ENCODE measurements at regions not wholly inside any gene's neighbourhood (a gene's known extent, or its start where the extent isn't known, plus 50 kb on each side); places are given as distances from the start of the nearest gene placed in this dataset.

GRCh38 chr1:231107151-231107550 is 54.7 kb upstream of the TRIM67 start:
- ATAC-seq, result no peak

GRCh38 chr1:231106347-231106746 is 55.5 kb upstream of the TRIM67 start:
- ChIA-PET POLR2A (no interaction called here), CTCF (interaction anchor here (1.4 kb wide), 1 partner anchor 105 kb away, joined by 3 read pairs; no protein-coding TSS in a partner anchor)
- TF ChIP-seq RFX5 (IDR thresholded peaks at IDR 0.05), result no peak
- no peak for TF ChIP-seq SMC3 (IDR thresholded peaks at IDR 0.05)
- TF ChIP-seq RCOR1 (IDR thresholded peaks at IDR 0.05; ENCODE audit: low read depth, low read length), result no peak
- no peak for TF ChIP-seq PHF8 (IDR thresholded peaks at IDR 0.05; ENCODE audit: borderline replicate concordance, low read depth)
- TF ChIP-seq FOSB (CRISPR knock-in tag; IDR thresholded peaks at IDR 0.05), result no peak
- Histone ChIP-seq H3K4me1 (peaks cover 7% of the 10 kb centered on the region; the same call in 2 of the 3 replicates), H3K4me3 (no peak overlapping the region), H3K4me2 (peak overlapping the region; percentile 12; the same call in 1 of the 3 replicates), H3K9me3 (peaks cover 2% of the 10 kb centered on the region; the same call in 1 of the 3 replicates), H3K27ac (peak overlapping the region in 1 of 2 experiments; percentile 33; a peak in 1 of 6 replicates)
- 59% methylated on average over 5 of the region's 5 CpGs for WGBS (ENCODE audit: missing lambda C conversion rate)
- FAIRE-seq (no peak), DNase-seq (ENCODE audit: low read depth in 1 of 2, low spot score in 1 of 2) (no peak), ATAC-seq (no peak)

More at GRCh38 chr1:231107151-231107550, 54.7 kb upstream of the TRIM67 start:
- DNase-seq (ENCODE audit: low read depth in 1 of 2, low spot score in 1 of 2) (no peak), FAIRE-seq (no peak)
- TF ChIP-seq SREBF2 (IDR thresholded peaks at IDR 0.05) (no peak), ZSCAN20 (CRISPR knock-in tag; IDR thresholded peaks at IDR 0.05) (no peak), RAD21 (conservative IDR thresholded peaks at IDR 0.05 in 1 of 2, IDR thresholded peaks at IDR 0.05 in 1 of 2) (no peak), CHD4 (IDR thresholded peaks at IDR 0.05; ENCODE audit: borderline replicate concordance) (no peak), ZC3H11A (IDR thresholded peaks at IDR 0.05) (no peak), EHMT2 (IDR thresholded peaks at IDR 0.05; ENCODE audit: low read depth) (no peak), CEBPB (IDR thresholded peaks at IDR 0.05) (no peak), CBX8 (IDR thresholded peaks at IDR 0.05) (no peak), SMC3 (IDR thresholded peaks at IDR 0.05) (no peak), FOSL2 (IDR thresholded peaks at IDR 0.05) (no peak), FOSL2 (CRISPR knock-in tag; IDR thresholded peaks at IDR 0.05) (no peak), KDM5A (IDR thresholded peaks at IDR 0.05) (no peak), EP300 (IDR thresholded peaks at IDR 0.05) (no peak), RNF2 (IDR thresholded peaks at IDR 0.05; ENCODE audit: borderline replicate concordance, low read depth) (no peak), HDAC2 (IDR thresholded peaks at IDR 0.05) (no peak), MYC (IDR thresholded peaks at IDR 0.05; ENCODE audit: borderline replicate concordance, low read length) (no peak), CHD2 (IDR thresholded peaks at IDR 0.05; ENCODE audit: low read length, partially characterized antibody) (no peak), HOXA7 (CRISPR knock-in tag; IDR thresholded peaks at IDR 0.05) (no peak)
- H3K9me3 ChIP-seq, result peaks cover 5% of the 10 kb centered on the region; the same call in 1 of the 3 replicates
- 73% methylated on average over 8 of the region's 8 CpGs for WGBS (ENCODE audit: missing lambda C conversion rate)
- POLR2A ChIA-PET, result no interaction called here
- peak overlapping the region in 1 of 2 experiments; percentile 22; a peak in 1 of 6 replicates for H3K27ac ChIP-seq
- H3K4me3 ChIP-seq, result no peak overlapping the region
- CTCF ChIA-PET, result interaction anchor here (1.4 kb wide), 1 partner anchor 104 kb away, joined by 3 read pairs; no protein-coding TSS in a partner anchor
- H3K4me2 ChIP-seq, result no peak overlapping the region
- H3K4me1 ChIP-seq, result peaks cover 7% of the 10 kb centered on the region; the same call in 2 of the 3 replicates

- ATAC-seq, result no peak
- ChIA-PET CTCF (interaction anchor here (1.9 kb wide), 1 partner anchor 13 kb away, joined by 9 read pairs; no protein-coding TSS in a partner anchor), POLR2A (no interaction called here)
- no peak for DNase-seq (ENCODE audit: low read depth in 1 of 2, low spot score in 1 of 2)
- FAIRE-seq, result no peak
- peaks cover 7% of the 10 kb centered on the region; the same call in 2 of the 3 replicates for H3K4me1 ChIP-seq
- no peak overlapping the region for H3K4me3 ChIP-seq
- no peak overlapping the region for H3K27ac ChIP-seq
- H3K9me3 ChIP-seq, result no peaks in the 10 kb centered on the region
- no peak overlapping the region for H3K4me2 ChIP-seq
- WGBS (ENCODE audit: missing lambda C conversion rate), result 83% methylated on average over 2 of the region's 2 CpGs
- TF ChIP-seq FOSB (CRISPR knock-in tag; IDR thresholded peaks at IDR 0.05) (no peak), RFX5 (IDR thresholded peaks at IDR 0.05) (no peak), POLR2AphosphoS2 (conservative IDR thresholded peaks at IDR 0.05; ENCODE audit: low read length) (no peak), ESRRA (IDR thresholded peaks at IDR 0.05; ENCODE audit: borderline replicate concordance, low read length) (no peak), NFE2L2 (conservative IDR thresholded peaks at IDR 0.05; ENCODE audit: low read length) (no peak), SREBF2 (IDR thresholded peaks at IDR 0.05) (no peak), ELK1 (IDR thresholded peaks at IDR 0.05; ENCODE audit: low read depth, low read length) (no peak), HOXB5 (CRISPR knock-in tag; IDR thresholded peaks at IDR 0.05) (no peak), EHMT2 (IDR thresholded peaks at IDR 0.05; ENCODE audit: low read depth) (no peak), BHLHE40 (IDR thresholded peaks at IDR 0.05; ENCODE audit: low read depth, low read length) (no peak), NR3C1 (IDR thresholded peaks at IDR 0.05) (no peak), MAFK (IDR thresholded peaks at IDR 0.05; ENCODE audit: partially characterized antibody) (no peak), TFCP2L1 (CRISPR knock-in tag; IDR thresholded peaks at IDR 0.05) (no peak), MYC (IDR thresholded peaks at IDR 0.05; ENCODE audit: borderline replicate concordance, low read length) (no peak), CTCF (IDR thresholded peaks at IDR 0.05) (no peak), ZC3H11A (IDR thresholded peaks at IDR 0.05) (no peak), RCOR1 (IDR thresholded peaks at IDR 0.05; ENCODE audit: low read depth, low read length) (no peak)
- TF ChIP-seq, protein P1, sequence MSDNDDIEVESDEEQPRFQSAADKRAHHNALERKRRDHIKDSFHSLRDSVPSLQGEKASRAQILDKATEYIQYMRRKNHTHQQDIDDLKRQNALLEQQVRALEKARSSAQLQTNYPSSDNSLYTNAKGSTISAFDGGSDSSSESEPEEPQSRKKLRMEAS (IDR thresholded peaks at IDR 0.05), result no peak
- TF ChIP-seq, protein P2, sequence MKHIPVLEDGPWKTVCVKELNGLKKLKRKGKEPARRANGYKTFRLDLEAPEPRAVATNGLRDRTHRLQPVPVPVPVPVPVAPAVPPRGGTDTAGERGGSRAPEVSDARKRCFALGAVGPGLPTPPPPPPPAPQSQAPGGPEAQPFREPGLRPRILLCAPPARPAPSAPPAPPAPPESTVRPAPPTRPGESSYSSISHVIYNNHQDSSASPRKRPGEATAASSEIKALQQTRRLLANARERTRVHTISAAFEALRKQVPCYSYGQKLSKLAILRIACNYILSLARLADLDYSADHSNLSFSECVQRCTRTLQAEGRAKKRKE (CRISPR knock-in tag; IDR thresholded peaks at IDR 0.05; ENCODE audit: low read depth), result no peak
Observed at GRCh38 chr1:231104917-231105316, 56.9 kb upstream of the TRIM67 start.

Data from A549 (cell line).